ENCODE measurements at regions not wholly inside any gene's neighbourhood (a gene's known extent, or its start where the extent isn't known, plus 50 kb on each side); places are given as distances from the start of the nearest gene placed in this dataset.
"Not testable (repeated sequence)": the region's sequence is repeated elsewhere in the genome, so short reads cannot be mapped to it uniquely, and the experiment has no call there.

DNA sequence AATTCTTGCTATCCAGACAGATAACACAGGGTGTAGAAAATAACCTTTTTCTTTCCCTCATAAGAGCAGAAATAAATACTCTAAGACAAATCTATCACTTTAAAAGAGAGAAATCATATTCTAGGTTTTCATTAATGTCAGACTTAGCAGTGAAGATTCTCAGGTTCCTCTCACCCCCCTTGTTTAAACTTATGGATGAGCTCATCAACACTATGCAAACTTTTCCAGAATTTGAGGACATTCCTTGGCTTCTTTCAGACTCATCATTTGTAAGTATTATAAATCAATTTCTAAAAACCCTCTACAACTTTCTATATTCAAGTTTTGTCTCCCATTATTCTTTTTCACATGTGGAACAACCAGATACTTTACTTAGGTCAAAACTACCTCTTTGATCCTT is 374.9 kb upstream of the TRPC7 start:
- no peak for DNase-seq (ENCODE audit: low read depth)

DNA sequence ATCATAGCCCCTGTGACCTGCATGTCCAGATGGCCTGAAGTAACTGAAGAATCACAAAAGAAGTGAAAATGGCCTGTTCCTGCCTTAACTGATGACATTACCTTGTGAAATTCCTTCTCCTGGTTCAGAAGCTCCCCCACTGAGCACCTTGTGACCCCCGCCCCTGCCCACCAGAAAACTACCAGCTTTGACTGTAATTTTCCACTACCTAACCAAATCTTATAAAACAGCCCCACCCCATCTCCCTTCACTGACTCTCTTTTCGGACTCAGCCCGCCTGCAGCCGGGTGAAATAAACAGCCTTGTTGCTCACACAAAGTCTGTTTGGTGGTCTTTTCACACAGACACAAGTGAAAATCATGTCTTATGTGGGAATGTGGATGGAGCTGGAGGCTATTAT is 373.9 kb upstream of the TRPC7 start:
- not testable (repeated sequence) for DNase-seq (ENCODE audit: low read depth)

DNA sequence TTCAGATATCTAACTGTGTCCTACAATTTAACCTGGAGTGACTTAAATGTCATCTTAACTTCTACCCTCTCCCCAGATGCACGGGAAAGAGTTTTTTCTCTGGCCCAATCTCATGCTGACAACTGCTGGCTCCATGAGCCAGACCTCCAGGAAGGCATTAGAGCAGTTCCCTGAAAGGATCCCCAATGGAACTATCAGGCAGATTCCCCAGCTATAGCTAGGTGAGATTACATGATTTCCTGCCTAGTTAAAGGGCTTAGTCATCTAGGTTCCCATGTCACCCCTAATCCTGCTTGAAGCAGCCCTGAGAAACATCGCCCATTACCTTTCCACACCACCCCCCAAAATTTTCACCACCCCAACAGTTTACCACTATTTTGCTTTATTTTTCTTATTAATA is 373.5 kb upstream of the TRPC7 start:
- no peak for DNase-seq (ENCODE audit: low read depth)

DNA sequence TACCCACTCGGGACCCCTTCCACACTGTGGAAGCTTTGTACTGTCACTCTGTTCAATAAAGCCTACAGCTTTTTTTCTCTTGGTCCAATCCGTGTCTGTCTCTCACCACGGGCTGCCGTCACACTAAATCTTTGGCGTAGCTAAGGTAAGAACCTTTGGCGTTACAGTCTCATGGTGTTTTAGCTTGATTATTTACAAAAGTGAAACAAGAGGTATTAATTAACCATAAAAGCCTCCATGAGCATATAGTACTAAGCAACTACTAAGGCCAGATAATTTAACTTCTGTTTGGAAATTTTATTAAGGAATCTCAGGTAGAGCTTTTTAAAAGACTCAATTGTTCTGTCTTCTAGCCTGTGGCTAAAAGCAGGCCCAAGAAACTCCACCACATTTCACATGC is 370.7 kb upstream of the TRPC7 start:
- DNase-seq (ENCODE audit: low read depth): no peak

DNA sequence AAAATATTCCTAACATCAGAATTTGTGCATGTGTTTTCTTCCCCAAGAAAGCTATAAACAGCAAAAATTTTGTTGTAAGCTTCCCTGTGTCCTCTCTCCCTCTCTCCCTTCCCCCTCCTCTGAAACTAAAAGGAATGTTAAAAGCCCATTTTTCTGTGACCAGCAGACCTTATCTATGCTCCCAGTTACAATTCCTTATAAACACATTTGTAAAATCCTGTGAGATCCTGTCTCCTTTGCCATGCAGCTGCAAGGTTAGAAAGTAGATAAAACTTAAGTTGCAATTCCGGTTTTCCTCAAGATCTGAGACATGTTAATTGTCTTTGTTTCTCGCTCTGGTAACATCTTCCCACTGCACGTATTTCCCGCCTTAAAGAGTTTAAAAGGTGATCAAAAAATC is 370.3 kb upstream of the TRPC7 start:
- DNase-seq (ENCODE audit: low read depth): not testable (repeated sequence)

DNA sequence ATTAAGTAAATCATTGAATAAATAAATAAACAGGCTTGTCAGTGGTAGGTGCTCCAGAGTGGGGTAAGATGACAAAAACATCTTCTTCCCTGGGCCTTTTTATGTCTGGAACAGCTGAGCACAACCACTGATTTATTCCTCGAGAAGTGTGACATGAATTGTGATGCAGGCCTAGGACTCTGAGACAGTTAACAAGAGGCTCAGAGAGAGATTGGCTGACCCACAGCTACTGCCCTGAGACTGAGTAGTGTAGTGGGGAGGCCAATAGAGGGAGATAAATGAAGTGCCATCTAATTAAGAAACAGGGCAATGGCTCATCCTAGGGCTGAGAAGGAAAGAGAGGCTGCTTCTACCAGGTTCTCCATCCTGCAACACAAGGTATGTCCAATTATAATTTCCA is 369.3 kb upstream of the TRPC7 start:
- DNase-seq (ENCODE audit: low read depth): no peak

DNA sequence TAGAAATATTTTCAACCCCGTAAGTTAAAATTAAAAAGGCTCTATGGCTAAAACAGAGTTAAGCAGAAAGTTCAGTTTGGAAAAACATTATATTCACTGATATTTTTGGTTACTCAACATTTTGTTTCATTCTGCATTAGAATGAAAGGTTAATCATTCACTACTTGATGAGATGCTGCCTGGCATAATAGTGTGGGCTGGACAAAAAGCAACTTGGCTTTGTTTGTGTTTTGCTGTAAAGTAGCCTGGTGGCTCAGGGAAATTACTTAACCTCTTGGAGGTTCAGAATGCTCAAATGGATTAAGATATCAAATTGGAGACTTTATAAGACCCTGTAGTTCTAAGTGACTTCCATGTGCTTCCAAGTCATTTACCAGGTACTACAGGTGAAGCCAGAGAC is 367.4 kb upstream of the TRPC7 start:
- DNase-seq (ENCODE audit: low read depth): no peak

- DNase-seq (ENCODE audit: low read depth): no peak
Measured at GRCh38 chr5:136731241-136731900, 366.0 kb upstream of the TRPC7 start.

DNA sequence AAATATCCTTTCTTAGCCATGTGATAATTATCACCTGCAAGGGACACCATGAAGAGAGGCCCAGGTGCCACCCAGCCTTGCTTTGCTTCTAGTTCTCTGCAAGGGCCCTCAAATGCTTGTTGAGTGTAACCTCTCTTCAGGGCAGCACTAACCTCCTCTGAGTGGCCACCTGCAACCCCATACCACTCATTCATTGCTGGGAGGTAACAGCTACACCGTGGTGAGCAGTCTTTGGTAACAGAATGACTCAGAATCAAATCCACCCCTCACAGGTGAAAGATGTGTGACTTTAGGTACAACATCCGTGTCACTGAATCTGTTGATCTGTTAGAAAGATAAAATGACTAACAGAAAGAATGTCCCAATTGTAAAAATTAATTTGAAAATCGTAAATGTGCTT is 365.1 kb upstream of the TRPC7 start:
- DNase-seq (ENCODE audit: low read depth): no peak

GRCh38 chr5:136729901-136730355 is 364.6 kb upstream of the TRPC7 start:
- no peak for DNase-seq (ENCODE audit: low read depth)

- no peak for DNase-seq (ENCODE audit: low read depth)
Measured at GRCh38 chr5:136726506-136726905, 361.2 kb upstream of the TRPC7 start.

- no peak for DNase-seq (ENCODE audit: low read depth)
Measured at GRCh38 chr5:136724161-136724560, 358.8 kb upstream of the TRPC7 start.

- DNase-seq (ENCODE audit: low read depth): no peak
Measured at GRCh38 chr5:136722581-136722980, 357.2 kb upstream of the TRPC7 start.

- no peak for DNase-seq (ENCODE audit: low read depth)
Measured at GRCh38 chr5:136722086-136722485, 356.7 kb upstream of the TRPC7 start.

GRCh38 chr5:136720674-136721073 is 355.3 kb upstream of the TRPC7 start:
- DNase-seq (ENCODE audit: low read depth): no peak

- no peak for DNase-seq (ENCODE audit: low read depth)
Measured at GRCh38 chr5:136717917-136718316, 352.6 kb upstream of the TRPC7 start.

GRCh38 chr5:136714286-136714685 is 348.9 kb upstream of the TRPC7 start:
- no peak for DNase-seq (ENCODE audit: low read depth)

DNA sequence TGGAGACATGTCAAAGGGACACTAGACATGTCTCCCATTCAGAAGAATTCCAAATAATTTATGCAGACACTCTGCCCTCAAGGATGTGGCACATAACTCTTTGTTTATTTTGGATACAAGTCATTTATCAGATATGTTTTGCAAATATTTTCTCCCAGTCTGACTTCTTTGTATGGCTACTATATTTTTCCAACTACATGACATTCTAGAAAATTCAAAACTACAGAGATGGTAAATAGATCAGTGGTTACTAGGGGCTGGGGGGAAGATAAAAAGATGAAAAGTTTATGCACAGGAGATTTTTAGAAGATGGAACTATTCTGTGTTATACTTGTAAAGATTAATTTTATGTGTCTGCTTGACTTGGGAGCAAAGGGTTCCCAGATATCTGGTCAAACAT is 347.3 kb upstream of the TRPC7 start:
- DNase-seq (ENCODE audit: low read depth): no peak

- no peak for DNase-seq (ENCODE audit: low read depth)
Measured at GRCh38 chr5:136710834-136711233, 345.5 kb upstream of the TRPC7 start.

DNA sequence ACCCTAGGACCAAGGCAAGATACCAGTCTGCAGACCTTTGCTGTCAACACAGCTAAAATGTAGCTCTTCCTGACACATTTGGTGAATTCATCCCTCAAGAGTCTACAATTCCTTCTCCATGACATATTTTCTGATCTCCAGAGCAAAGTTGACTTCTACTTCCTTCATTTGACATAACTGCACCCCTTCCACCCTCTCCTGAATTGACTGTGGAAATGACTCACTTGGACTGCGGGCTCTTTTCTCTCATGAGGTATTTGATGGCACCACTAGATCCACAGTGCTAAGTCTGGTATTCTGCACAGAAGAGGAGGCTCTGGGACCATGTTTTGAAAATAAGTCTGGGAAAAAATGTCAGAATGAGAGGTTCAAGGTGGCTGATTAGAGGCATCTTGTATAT is 338.4 kb upstream of the TRPC7 start:
- no peak for DNase-seq (ENCODE audit: low read depth)

DNA sequence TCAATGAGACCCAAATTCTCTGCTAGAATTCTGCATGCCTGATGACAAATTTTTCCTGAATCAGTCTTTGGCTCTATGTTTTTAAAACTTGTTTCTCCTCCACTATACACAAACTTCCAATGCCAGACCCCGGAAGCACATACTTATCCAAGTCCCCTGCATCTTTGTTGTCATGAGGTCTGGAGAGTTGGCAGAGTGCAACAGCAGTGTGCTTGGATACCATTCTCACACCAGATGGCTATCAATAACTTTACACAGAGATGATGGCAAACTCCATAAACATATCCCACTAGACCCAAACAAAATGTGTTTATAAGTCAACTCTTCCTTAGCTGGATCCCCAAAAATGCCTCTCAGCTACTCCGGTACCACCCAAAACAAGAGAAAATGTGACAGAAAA is 337.7 kb upstream of the TRPC7 start:
- no peak for DNase-seq (ENCODE audit: low read depth)

DNA sequence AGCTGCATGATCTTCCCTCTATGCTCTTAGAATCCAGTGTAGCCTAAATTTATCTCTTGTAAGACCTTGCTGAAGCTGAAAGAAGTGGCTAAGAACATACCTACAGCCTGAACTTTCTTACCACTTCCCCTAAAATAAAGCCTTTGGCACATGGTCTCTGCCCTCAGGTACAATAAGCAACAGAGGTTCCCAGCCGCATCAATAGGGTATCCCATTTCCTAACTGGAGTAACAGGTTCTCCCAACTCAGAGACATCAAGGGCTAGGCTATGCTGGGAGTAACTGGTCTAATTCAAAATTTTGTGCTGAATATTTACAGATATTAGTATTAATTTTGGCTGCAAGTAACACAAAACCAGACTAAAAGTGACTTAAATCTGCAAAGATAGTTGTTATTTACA is 335.8 kb upstream of the TRPC7 start:
- no peak for DNase-seq (ENCODE audit: low read depth)

DNA sequence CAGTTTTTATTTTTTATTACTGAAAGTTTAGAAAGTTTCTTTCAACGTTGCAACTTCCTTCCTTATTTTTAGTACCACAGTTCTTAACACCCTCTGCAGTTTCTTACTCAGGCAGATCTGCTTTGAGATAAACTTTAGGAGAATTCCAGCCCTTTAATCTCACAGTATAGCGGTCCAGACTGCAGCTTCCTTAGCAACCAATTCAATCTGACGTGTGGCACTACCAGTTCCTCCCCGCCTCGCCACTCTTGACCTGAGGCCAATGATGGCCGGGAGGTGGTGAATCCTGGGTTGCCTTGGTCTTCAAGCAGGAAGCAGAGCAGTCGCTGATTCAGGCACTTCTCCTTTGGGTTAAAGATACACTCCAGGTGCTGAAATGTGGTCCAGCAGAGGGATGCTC is 334.3 kb upstream of the TRPC7 start:
- DNase-seq (ENCODE audit: low read depth): no peak

GRCh38 chr5:136698970-136699369 is 333.6 kb upstream of the TRPC7 start:
- DNase-seq (ENCODE audit: low read depth): no peak

- no peak for DNase-seq (ENCODE audit: low read depth)
Measured at GRCh38 chr5:136694258-136694657, 328.9 kb upstream of the TRPC7 start.
